GF-D8 (cell line): ENCODE measurements at regions not wholly inside any gene's neighbourhood (a gene's known extent, or its start where the extent isn't known, plus 50 kb on each side); places are given as distances from the start of the nearest gene placed in this dataset.
"Not testable (repeated sequence)": the region's sequence is repeated elsewhere in the genome, so short reads cannot be mapped to it uniquely, and the experiment has no call there.

Experiments
- DNase-seq: peaks from one replicate; lab custom pipeline; 2025; lab: John Stamatoyannopoulos, UW

- no peak for DNase-seq
Observed at GRCh38 chr12:65684906-65685305, 139.4 kb upstream of the HMGA2 start.

DNA sequence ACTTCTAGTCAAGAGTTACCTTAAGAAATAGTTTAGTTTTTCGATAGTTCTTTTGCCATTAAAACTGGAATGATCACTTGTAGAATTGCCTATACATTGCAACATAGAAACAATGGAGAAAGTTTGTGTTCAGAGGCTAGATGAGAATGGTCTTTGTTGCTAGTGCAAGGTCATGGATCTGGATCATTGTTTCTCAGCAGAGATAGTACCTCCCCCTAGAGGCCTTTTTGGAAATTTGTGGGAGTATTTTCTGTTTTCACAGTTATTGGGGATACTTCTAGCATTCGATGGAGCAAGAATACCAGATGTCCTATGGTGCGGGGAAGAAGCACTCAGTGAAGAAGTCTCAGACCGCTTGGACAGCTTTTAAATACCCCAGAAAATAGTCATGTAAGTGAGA lies 138.8 kb upstream of the HMGA2 start:
- DNase-seq, result no peak

GRCh38 chr12:65689508-65689907 lies 134.8 kb upstream of the HMGA2 start:
- DNase-seq, result no peak

GRCh38 chr12:65690477-65690876 lies 133.8 kb upstream of the HMGA2 start:
- DNase-seq, result no peak

DNA sequence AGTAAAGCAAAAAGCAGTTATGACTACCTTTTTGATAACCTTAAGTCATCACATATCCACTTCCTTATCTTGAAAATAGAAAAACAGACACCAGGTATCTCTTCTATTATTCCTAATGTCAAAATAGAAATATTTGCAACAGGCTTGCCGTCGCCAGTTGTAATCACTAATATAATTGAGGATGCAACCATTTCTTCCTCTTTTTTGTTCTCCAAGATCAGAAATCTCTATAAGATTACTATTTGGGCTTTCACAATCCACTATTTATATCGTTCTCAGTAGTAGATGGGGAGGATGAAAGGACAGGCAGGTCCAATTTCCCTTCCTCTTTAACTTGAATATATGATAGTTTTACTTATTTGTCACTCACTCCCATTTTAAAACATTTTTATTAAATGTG lies 130.2 kb upstream of the HMGA2 start:
- no peak for DNase-seq

- DNase-seq, result no peak
Observed at GRCh38 chr12:65695113-65695865, 129.0 kb upstream of the HMGA2 start.

DNA sequence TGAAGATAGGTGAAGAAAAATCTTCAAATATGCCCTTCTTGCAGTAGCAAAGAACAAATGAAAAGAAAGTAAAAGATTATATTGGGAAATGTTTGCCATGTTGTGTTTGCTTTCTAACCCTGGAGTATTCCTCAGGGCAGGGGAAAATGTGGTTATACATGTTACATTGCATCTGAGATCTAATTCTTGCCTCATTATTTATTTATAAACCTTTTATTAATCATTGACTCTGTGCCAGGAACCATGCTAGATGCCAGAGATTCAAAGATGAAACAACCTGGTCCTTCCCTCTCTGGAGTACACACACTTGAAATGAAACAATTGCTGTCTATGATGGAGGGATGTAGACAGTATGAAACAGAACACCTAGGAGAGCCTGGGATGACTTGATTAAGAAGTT lies 128.1 kb upstream of the HMGA2 start:
- DNase-seq, result no peak

- no peak for DNase-seq
Observed at GRCh38 chr12:65699251-65699650, 125.0 kb upstream of the HMGA2 start.

DNA sequence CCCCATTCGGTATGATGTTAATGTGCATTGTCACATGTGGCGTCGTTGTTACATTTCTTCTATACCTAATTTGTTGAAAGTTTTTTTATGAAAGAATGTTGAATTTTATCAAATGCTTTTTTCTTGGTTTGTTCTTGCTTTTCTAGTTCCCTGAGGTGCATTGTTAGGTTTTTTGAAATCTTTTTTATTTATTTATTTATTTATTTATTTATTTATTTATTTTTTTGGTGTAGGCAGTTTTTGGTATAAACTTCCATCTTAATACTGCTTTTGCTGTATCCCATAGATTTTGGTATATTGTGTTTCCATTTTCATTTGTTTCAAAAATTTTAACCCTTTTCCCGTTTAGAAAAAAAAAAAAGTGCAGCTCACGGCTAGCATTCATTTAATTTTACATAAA lies 121.1 kb upstream of the HMGA2 start:
- DNase-seq, result no peak

- no peak for DNase-seq
Observed at GRCh38 chr12:65705380-65705876, 118.9 kb upstream of the HMGA2 start.

- no peak for DNase-seq
Observed at GRCh38 chr12:65707051-65707450, 117.2 kb upstream of the HMGA2 start.

- DNase-seq, result no peak
Observed at GRCh38 chr12:65712260-65713004, 111.9 kb upstream of the HMGA2 start.

- no peak for DNase-seq
Observed at GRCh38 chr12:65715961-65716360, 108.3 kb upstream of the HMGA2 start.

DNA sequence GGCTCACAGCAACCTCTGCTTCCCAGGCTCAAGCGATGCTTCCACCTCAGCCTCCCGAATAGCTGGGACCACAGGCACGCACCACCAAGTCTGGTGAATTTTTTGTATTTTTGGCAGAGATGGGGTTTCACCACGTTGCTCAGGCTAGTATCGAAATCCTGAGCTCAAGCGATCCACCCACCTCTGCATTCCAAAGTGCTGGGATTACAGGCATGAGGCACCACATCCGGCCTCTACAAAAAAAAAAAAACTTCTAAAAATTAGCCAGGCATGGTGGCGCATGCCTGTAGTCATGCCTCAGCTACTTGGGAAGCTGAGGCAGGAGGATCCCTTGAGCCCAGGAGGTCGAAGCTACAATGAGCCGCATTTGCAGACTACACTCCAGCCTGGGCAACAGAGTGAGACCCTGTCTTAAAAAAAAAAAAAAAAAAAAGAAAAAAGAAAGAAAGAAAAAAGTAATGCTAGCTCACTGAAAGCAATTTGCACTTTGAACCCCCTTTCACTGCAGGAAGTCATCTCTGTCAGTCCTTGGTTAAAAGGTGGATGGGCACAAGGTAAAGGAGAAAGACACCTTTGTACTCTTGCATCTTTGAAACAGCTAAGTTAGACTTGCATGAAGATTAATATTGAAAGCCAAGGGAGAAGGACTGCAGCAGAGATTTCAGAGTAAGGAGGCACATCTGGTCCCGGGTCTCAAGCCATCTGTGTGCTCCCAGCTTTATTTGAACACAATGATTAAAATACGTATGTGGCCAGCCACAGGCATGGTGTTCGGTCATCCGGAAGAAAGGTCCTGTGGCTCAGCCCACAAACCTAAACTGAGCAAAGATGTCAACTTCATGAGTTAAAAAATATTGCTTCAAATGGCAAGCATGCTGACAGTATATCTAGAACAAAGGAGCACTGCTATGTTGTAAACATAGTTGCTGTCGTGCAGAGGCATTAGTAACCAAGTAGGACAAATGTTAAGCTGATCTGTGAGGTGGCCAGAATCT lies 103.8 kb upstream of the HMGA2 start:
- no peak for DNase-seq

GRCh38 chr12:65721541-65722190 lies 102.6 kb upstream of the HMGA2 start:
- no peak for DNase-seq

DNA sequence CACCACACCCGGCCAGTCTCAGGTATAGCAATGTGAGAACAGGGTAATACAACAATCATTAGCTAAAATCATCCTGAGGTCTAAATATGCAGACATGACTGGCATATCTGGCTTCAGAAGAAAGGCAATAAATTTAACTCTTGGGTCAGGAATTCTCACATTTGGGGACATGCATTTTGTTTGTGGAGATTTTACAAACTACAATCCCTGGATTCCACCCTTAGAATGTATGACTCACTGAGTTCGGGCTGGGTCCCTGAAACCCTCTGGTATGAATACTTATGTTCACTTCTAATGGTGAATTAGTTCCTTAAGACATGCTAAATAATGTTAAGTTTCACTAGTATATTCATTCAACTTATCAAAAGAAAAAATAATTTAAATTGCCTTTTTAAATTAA lies 98.9 kb upstream of the HMGA2 start:
- no peak for DNase-seq

GRCh38 chr12:65728455-65728847 lies 95.8 kb upstream of the HMGA2 start:
- no peak for DNase-seq

GRCh38 chr12:65728848-65729793 lies 95.2 kb upstream of the HMGA2 start:
- DNase-seq, result no peak

DNA sequence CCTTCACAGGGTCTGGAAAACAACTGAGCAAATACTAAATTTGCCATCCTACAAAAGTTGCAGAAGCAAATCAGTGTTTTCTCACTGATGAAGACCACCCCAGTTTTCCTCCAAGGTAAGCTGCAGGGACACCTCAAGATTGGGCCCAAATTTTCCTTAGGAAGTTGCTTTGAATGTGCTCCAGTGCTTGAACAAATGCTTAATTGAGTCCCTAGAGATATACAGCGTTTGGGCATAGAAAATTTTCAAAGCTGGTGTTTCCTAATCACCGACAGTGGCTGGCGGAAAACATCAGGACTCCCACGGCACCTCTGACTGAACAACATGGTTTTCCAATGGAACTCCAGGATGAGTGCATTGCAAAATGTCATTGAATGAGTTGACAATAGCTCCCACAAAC lies 92.5 kb upstream of the HMGA2 start:
- no peak for DNase-seq

DNA sequence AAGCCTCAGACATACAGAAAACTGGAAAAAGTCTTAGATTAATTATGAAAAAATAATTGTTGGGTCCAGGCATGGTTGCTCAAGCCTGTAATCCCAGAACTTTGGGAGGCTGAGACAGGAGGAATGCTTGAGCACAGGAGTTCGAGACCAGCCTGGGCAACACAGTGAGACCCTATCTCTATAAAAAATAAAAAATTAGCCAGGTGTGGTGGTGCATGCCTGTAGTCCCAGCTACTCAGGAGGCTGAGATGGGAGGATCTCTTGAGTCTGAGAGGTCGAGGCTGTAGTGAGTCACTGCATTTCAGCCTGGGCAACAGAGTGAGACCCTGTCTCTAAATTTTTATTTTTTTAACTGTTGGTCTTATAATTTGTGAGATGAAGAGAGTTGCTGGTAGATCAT lies 90.6 kb upstream of the HMGA2 start:
- DNase-seq, result not testable (repeated sequence)

DNA sequence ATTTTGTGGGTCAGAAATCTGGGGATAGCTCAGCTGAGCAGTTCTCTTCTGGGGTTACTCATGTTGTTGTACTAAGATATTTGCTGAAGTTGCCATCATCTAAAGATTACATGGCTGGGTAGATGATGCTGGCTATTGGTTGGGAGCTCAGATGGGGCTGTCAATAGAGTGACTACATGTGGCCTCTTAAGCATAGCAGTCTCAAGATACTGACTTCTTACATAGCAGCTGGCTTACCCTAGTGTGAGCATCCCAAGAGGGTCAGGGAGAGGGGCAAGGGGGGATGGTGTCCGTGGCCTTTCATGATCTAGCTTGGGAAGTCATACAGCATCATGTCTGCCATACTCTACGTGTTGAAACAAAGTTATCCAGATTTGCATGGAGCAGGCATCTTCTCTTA lies 90.1 kb upstream of the HMGA2 start:
- DNase-seq, result no peak
